GM12878 (cell line): ENCODE measurements at regions not wholly inside any gene's neighbourhood (a gene's known extent, or its start where the extent isn't known, plus 50 kb on each side); places are given as distances from the start of the nearest gene placed in this dataset.

Experiments used
- ATAC-seq: fragments of 200-7000 bp; cut with Tn5 transposase; 3 replicates; pipeline ENCODE4 v1.9.1; 2020; ENCODE audit warnings: mild to moderate bottlenecking, moderate library complexity
- BruUV-seq: library from RNA; stranded (reverse); fragments of 400-500 nt; replicated peaks from 2 replicates; lab custom pipeline; 2021; lab: Mats Ljungman, UMichigan
- CTCF ChIA-PET: fragments of 300-600 bp; sonication (Branson Sonifier 250); formaldehyde crosslinking; extraction: SDS; loops from one replicate; lab custom pipeline; 2021; ENCODE audit warnings: inconsistent platforms; lab: Yijun Ruan, JAX
- POLR2A ChIA-PET: fragments of 350-600 bp; formaldehyde crosslinking; extraction: SDS; loops from one replicate; lab custom pipeline; 2021; ENCODE audit warnings: inconsistent platforms; lab: Charles Lee
- RAD21 ChIA-PET: fragments of 300-600 bp; sonication (Branson Sonifier 250); formaldehyde crosslinking; loops from one replicate; lab custom pipeline; 2023; ENCODE audit warnings: antibody characterized with exemption; ENCODE audit not compliant: unreplicated experiment; lab: Charles Lee
- SMC1A ChIA-PET: fragments of 300-600 bp; sonication (Branson Sonifier 250); formaldehyde crosslinking; loops from one replicate; lab custom pipeline; 2023; ENCODE audit not compliant: unreplicated experiment, uncharacterized antibody; lab: Charles Lee
- DNase-seq: peaks from one replicate; pipeline ENCODE4 v3.0.0-alpha.2; 2011; ENCODE audit warnings: low read depth, low spot score
- FAIRE-seq: peaks from 3 replicates; lab custom pipeline; 2011; peaks lifted over from hg19 to GRCh38; lab: Jason Lieb, UNC
- H2AFZ ChIP-seq: 2 replicates; pipeline ENCODE4 v1.6.0; 2011; ENCODE audit warnings: low read depth, low read length, control low read depth; ENCODE audit not compliant: control insufficient read depth
- H3K27ac ChIP-seq: 2 replicates; pipeline ENCODE4 v1.5.1; 2011; ENCODE audit warnings: control low read depth; ENCODE audit not compliant: control insufficient read depth, insufficient read depth
- H3K27me3 ChIP-seq, 2 experiments: replicated peaks in 1 of 2; 2 replicates each; pipeline versions ENCODE4 v1.6.0 to v1.6.1; 2011; ENCODE audit warnings: low read length in 1 of 2; ENCODE audit not compliant: control insufficient read depth in 2 of 2, insufficient read depth in 2 of 2
- H3K36me3 ChIP-seq, 2 experiments: 2 replicates each; pipeline ENCODE4 v1.5.1; 2011; ENCODE audit warnings: low read length in 1 of 2; ENCODE audit not compliant: control insufficient read depth in 2 of 2, insufficient read depth in 2 of 2
- H3K4me1 ChIP-seq: 2 replicates; pipeline ENCODE4 v1.6.1; 2011; ENCODE audit warnings: mild to moderate bottlenecking, low read length, moderate library complexity, mixed read lengths; ENCODE audit not compliant: control insufficient read depth, insufficient read depth
- H3K4me2 ChIP-seq: 2 replicates; pipeline ENCODE4 v1.6.0; 2011; ENCODE audit warnings: control low read depth; ENCODE audit not compliant: control insufficient read depth, insufficient read depth
- H3K4me3 ChIP-seq: fragments of 200-600 bp; sonication (generic); 2 replicates; pipeline ENCODE4 v1.5.1; 2016
- H3K79me2 ChIP-seq: 2 replicates; pipeline ENCODE4 v1.6.0; 2011; ENCODE audit warnings: low read length; ENCODE audit not compliant: control insufficient read depth, insufficient read depth
- H3K9ac ChIP-seq: 2 replicates; pipeline ENCODE4 v1.8.0; 2011; ENCODE audit warnings: low read length, control low read depth, mixed read lengths; ENCODE audit not compliant: control insufficient read depth, insufficient read depth
- H3K9me3 ChIP-seq: replicated peaks from 3 replicates; pipeline ENCODE4 v1.5.1; 2011; ENCODE audit warnings: mild to moderate bottlenecking, low read length; ENCODE audit not compliant: control insufficient read depth, insufficient read depth
- H4K20me1 ChIP-seq: 2 replicates; pipeline ENCODE4 v1.6.0; 2011; ENCODE audit not compliant: control insufficient read depth, insufficient read depth
- BMI1 ChIP-seq: fragments of 450-650 bp; IDR thresholded peaks from 2 replicates; pipeline ENCODE4 v1.6.1; 2016; ENCODE audit warnings: mild to moderate bottlenecking, moderate library complexity, borderline replicate concordance
- CEBPB ChIP-seq, 2 experiments: fragments of 150-350 bp in 1 of 2; IDR thresholded peaks; 2 replicates each; pipeline ENCODE4 v1.6.1; 2012 to 2014; ENCODE audit warnings: low read depth in 2 of 2, low read length in 2 of 2, borderline replicate concordance in 1 of 2, inconsistent platforms in 1 of 2
- DPF2 ChIP-seq: fragments of 450-650 bp; IDR thresholded peaks from 2 replicates; pipeline ENCODE4 v1.6.1; 2017; ENCODE audit warnings: mild to moderate bottlenecking
- EZH2 ChIP-seq: IDR thresholded peaks from 2 replicates; pipeline ENCODE4 v1.6.1; 2012; ENCODE audit warnings: low read depth, mild to moderate bottlenecking, control low read depth, inconsistent platforms, low read length, borderline replicate concordance; ENCODE audit not compliant: control insufficient read depth
- NFIC ChIP-seq: IDR thresholded peaks from 2 replicates; pipeline ENCODE4 v1.6.1; 2012; ENCODE audit warnings: low read depth, mild to moderate bottlenecking, inconsistent platforms, low read length, moderate library complexity
- NR2C1 ChIP-seq: fragments of 450-650 bp; IDR thresholded peaks from 2 replicates; pipeline ENCODE4 v1.6.1; 2017; ENCODE audit warnings: antibody characterized with exemption, mild to moderate bottlenecking, moderate library complexity
- PBX3 ChIP-seq: IDR thresholded peaks from 2 replicates; pipeline ENCODE4 v1.6.1; 2011; ENCODE audit warnings: mild to moderate bottlenecking, low read depth, low read length, moderate library complexity; ENCODE audit not compliant: insufficient replicate concordance
- PKNOX1 ChIP-seq: fragments of 450-650 bp; IDR thresholded peaks from 2 replicates; pipeline ENCODE4 v1.6.1; 2016; ENCODE audit warnings: mild to moderate bottlenecking
- POLR2A ChIP-seq: IDR thresholded peaks from 2 replicates; pipeline ENCODE4 v1.6.1; 2011; ENCODE audit warnings: low read depth, mild to moderate bottlenecking, low read length
- POU2F2 ChIP-seq: IDR thresholded peaks from 3 replicates; pipeline ENCODE4 v1.6.1; 2011; ENCODE audit warnings: low read depth, mild to moderate bottlenecking, low read length, borderline replicate concordance
- TBL1XR1 ChIP-seq: IDR thresholded peaks from 2 replicates; pipeline ENCODE4 v1.6.1; 2012; ENCODE audit warnings: low read depth, low read length, improper control_type of control experiment
- USF2 ChIP-seq: IDR thresholded peaks from 2 replicates; pipeline ENCODE4 v1.6.1; 2011; ENCODE audit warnings: low read depth, low read length, improper control_type of control experiment, borderline replicate concordance
- ZNF384 ChIP-seq: IDR thresholded peaks from 2 replicates; pipeline ENCODE4 v1.6.1; 2012; ENCODE audit warnings: low read depth, mild to moderate bottlenecking, low read length, improper control_type of control experiment, borderline replicate concordance
- WGBS: methylation state at CpG from one replicate; pipeline ENCODE4 v1.1.6; 2016; ENCODE audit warnings: low lambda C conversion rate; ENCODE audit not compliant: insufficient replicate concordance, insufficient coverage; ENCODE audit errors: missing lambda C conversion rate; 5-methylcytosine and 5-hydroxymethylcytosine counted together
- in situ Hi-C: fragments of 300-500 bp; cut with MboI; formaldehyde crosslinking; loops from 9 replicates; pipeline ENCODE4 v1.14.3; 2018; ENCODE audit warnings: mixed read lengths
- intact Hi-C: fragments of 100-400 bp; cut with micrococcal nuclease; formaldehyde crosslinking; loops from one replicate; pipeline ENCODE4 v1.14.2; 2022; ENCODE audit not compliant: unreplicated experiment

- ATAC-seq = peak; percentile 61
- no peaks in the 10 kb centered on the region for H3K79me2 ChIP-seq
- intact Hi-C loops = no loop called here
- WGBS = 44% methylated on average over 5 of the region's 5 CpGs
- no peak overlapping the region for H2AFZ ChIP-seq
- no peak for TF ChIP-seq NR2C1
- peak; percentile 39 for TF ChIP-seq PBX3
- TF ChIP-seq PKNOX1 = peak; percentile 87
- TF ChIP-seq, all 136 proteins: peak for 2
- Histone ChIP-seq H3K4me3 (no peak overlapping the region), H3K27me3 (no peaks in the 10 kb centered on the region), H3K9ac (no peak overlapping the region), H3K4me2 (no peak overlapping the region), H3K27ac (no peak overlapping the region), H3K36me3 (no peaks in the 10 kb centered on the region), H4K20me1 (no peaks in the 10 kb centered on the region), H3K9me3 (no peaks in the 10 kb centered on the region), H3K4me1 (peaks cover 11% of the 10 kb centered on the region; the same call in 1 of the 2 replicates)
- ChIA-PET POLR2A (no interaction called here), CTCF (interaction anchor here (1.4 kb wide), 1 partner anchor 17 kb away, joined by 3 read pairs; no protein-coding TSS in a partner anchor), SMC1A (interaction anchor here (1.0 kb wide), 1 partner anchor 17 kb away, joined by 3 read pairs; no protein-coding TSS in a partner anchor), RAD21 (no interaction called here)
- BruUV-seq = no TSS peak
- DNase-seq (no peak), FAIRE-seq (no peak)
- in situ Hi-C loops = no loop called here
Observed at GRCh38 chr15:56839099-56839498, 79.3 kb upstream of the TCF12 start.

- Histone ChIP-seq H3K27ac (no peak overlapping the region), H4K20me1 (no peaks in the 10 kb centered on the region), H2AFZ (peak overlapping the region; percentile 54), H3K9me3 (no peaks in the 10 kb centered on the region), H3K79me2 (no peaks in the 10 kb centered on the region), H3K4me3 (no peak overlapping the region), H3K9ac (no peak overlapping the region), H3K4me2 (no peak overlapping the region), H3K36me3 (no peaks in the 10 kb centered on the region), H3K4me1 (peaks cover 11% of the 10 kb centered on the region; the same call in 1 of the 2 replicates), H3K27me3 (no peaks in the 10 kb centered on the region; a peak in 1 of 4 replicates)
- ChIA-PET RAD21 (interaction anchor here (0.8 kb wide), 1 partner anchor 32 kb away, joined by 4 read pairs; no protein-coding TSS in a partner anchor), POLR2A (no interaction called here), SMC1A (interaction anchor here (0.9 to 1.4 kb wide), 2 partner anchors 19 to 26 kb away, joined by 3 to 4 read pairs; no protein-coding TSS in a partner anchor), CTCF (interaction anchor here (1.5 kb wide), 1 partner anchor 80 kb away, joined by 3 read pairs; the partner anchor contains the start of gene TCF12)
- peak; percentile 85 for ATAC-seq
- in situ Hi-C loops = no loop called here
- no peak for DNase-seq
- intact Hi-C loops = no loop called here
- no peak for FAIRE-seq
- 44% methylated on average over 2 of the region's 4 CpGs for WGBS
- no TSS peak for BruUV-seq
- TF ChIP-seq TBL1XR1 (no peak), NFIC (peak; percentile 17; the same call in 1 of the 2 replicates), EZH2 (no peak), POLR2A (no peak), PKNOX1 (0 out of 2 replicates have a peak, but pooled peaks have one; percentile 13), DPF2 (no peak), CEBPB (IDR thresholded peaks at IDR 0.05; ENCODE audit: borderline replicate concordance in 1 of 2, low read depth in 2 of 2, low read length in 2 of 2) (no peak), USF2 (no peak), ZNF384 (peak; percentile 61; the same call in 1 of the 2 replicates), POU2F2 (no peak), BMI1 (no peak)
Observed at GRCh38 chr15:56838085-56838484, 80.4 kb upstream of the TCF12 start.
